ENCODE measurements at regions not wholly inside any gene's neighbourhood (a gene's known extent, or its start where the extent isn't known, plus 50 kb on each side); places are given as distances from the start of the nearest gene placed in this dataset.

GRCh38 chr3:70840106-70840870 lies 527.9 kb upstream of the MDFIC2 start:
- no peak for DNase-seq
- no peak for ATAC-seq
- H3K4me3 ChIP-seq (ENCODE audit: low read length) = no peak overlapping the region
- H3K4me1 ChIP-seq (ENCODE audit: control insufficient read depth, insufficient read depth, low read length) = no peaks in the 10 kb centered on the region
- no peaks in the 10 kb centered on the region for H3K9me3 ChIP-seq (ENCODE audit: control insufficient read depth, low read length)
- WGBS = 62% methylated on average over 4 of the region's 4 CpGs
- intact Hi-C loops (cut with DNase I) = no loop called here
- H3K27ac ChIP-seq (ENCODE audit: low read length) = no peak overlapping the region
- no peaks in the 10 kb centered on the region for H3K27me3 ChIP-seq (ENCODE audit: control insufficient read depth, insufficient read depth)

DNA sequence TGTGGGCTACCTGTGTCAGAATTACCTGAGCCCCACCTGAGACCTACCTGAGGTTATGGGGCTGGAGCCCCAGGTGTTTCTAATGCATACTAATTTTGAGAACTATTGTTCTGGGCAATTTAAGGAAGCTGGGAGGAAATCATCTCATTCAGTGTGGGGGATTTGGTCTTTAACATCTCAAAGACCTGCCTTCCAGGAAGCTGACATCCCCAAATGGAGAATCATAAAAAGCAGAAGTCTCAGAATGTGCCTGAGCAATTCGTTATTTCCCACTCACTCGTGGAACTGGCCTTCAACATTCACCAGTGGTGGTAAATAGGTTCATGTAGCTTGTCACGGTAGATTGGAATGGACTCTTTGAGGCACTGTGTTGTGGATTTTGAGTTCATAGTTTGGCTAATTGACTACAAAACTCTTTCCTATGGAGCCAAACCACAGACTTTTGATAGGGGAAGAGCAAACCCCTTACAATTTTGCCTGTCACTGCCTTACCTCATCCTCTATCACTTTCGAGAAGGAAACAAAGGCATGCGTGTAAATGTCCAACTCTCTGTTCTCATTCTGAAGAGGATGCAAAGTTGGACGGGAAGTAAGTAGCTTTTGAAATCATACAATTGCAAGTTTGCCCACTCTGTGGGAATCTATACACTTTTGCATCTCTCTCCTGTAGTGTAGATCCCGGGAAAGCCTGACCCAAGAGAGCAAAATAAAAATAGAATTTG lies 521.0 kb upstream of the MDFIC2 start:
- H3K4me3 ChIP-seq (ENCODE audit: low read length) = no peak overlapping the region
- H3K9me3 ChIP-seq (ENCODE audit: control insufficient read depth, low read length) = no peaks in the 10 kb centered on the region
- 70% methylated on average over 7 of the region's 7 CpGs for WGBS
- peak overlapping the region; percentile 25 for H3K27ac ChIP-seq (ENCODE audit: low read length)
- no peak for DNase-seq
- intact Hi-C loops (cut with DNase I) = no loop called here
- H3K27me3 ChIP-seq (ENCODE audit: control insufficient read depth, insufficient read depth) = no peaks in the 10 kb centered on the region
- H3K4me1 ChIP-seq (ENCODE audit: control insufficient read depth, insufficient read depth, low read length) = peaks cover 3% of the 10 kb centered on the region
- ATAC-seq = peak in 1 of 2 donors; percentile 13

- ATAC-seq = no peak
- H3K27ac ChIP-seq (ENCODE audit: low read length) = peak overlapping the region; percentile 25
- H3K4me1 ChIP-seq (ENCODE audit: control insufficient read depth, insufficient read depth, low read length) = peaks cover 3% of the 10 kb centered on the region
Observed at GRCh38 chr3:70832834-70833205, 520.4 kb upstream of the MDFIC2 start.

DNA sequence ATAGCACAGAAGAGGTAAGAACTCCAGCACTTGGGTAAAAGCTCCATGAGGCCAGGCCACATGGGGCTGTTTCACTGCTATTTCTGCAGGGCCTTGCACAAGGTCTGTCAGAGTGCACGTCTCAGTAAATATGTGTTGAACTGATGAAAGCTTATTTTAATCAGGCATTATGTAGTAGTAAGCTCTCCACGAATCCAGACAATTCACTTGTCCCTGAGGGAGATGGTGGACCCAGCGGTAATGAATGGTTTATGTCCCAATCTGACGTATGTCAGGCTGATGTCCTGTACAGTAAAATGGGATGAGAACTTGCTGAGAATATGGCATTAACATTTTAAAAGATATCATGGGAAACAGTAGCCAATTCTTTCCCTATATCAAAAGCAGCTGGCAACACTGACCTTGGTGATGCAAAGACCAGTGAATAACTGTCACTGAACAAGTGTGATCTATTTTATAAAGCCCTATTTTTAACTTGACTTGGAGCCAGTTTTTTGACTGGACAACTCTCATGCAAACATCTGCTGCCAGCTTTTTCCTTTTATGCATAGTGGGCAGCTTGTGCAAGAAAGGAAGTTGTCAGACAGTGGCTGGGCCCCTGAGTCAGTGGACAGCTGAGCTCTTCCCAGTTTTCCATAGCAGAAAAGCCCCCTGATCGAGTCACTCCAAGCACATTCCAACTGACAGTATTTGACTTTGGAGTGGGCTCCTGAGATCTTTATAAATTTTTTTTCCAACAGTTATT lies 519.8 kb upstream of the MDFIC2 start:
- 33% methylated on average over 5 of the region's 5 CpGs for WGBS

More at GRCh38 chr3:70832834-70833205, 520.4 kb upstream of the MDFIC2 start:
- Histone ChIP-seq H3K27me3 (ENCODE audit: control insufficient read depth, insufficient read depth) (no peaks in the 10 kb centered on the region), H3K4me3 (ENCODE audit: low read length) (no peak overlapping the region), H3K9me3 (ENCODE audit: control insufficient read depth, low read length) (no peaks in the 10 kb centered on the region)
- intact Hi-C loops (cut with DNase I) = no loop called here
- no peak for DNase-seq

GRCh38 chr3:70829092-70829491 lies 516.7 kb upstream of the MDFIC2 start:
- ATAC-seq (peak; percentile 44 to 71), DNase-seq (no peak)
- 45% methylated on average over 6 of the region's 6 CpGs for WGBS
- intact Hi-C loops (cut with DNase I) = no loop called here
- Histone ChIP-seq H3K27ac (ENCODE audit: low read length) (no peak overlapping the region), H3K4me1 (ENCODE audit: control insufficient read depth, insufficient read depth, low read length) (peaks cover 4% of the 10 kb centered on the region), H3K4me3 (ENCODE audit: low read length) (no peak overlapping the region), H3K9me3 (ENCODE audit: control insufficient read depth, low read length) (no peaks in the 10 kb centered on the region), H3K27me3 (ENCODE audit: control insufficient read depth, insufficient read depth) (no peaks in the 10 kb centered on the region)

More for the DNA sequence above, 519.8 kb upstream of the MDFIC2 start:
- DNase-seq (peak; percentile 32 to 50 (median 41)), ATAC-seq (peak; percentile 85 to 86)
- intact Hi-C loops (cut with DNase I) = no loop called here
- peak overlapping the region; percentile 30 for H3K27ac ChIP-seq (ENCODE audit: low read length)
- H3K27me3 ChIP-seq (ENCODE audit: control insufficient read depth, insufficient read depth) = no peaks in the 10 kb centered on the region
- no peaks in the 10 kb centered on the region for H3K9me3 ChIP-seq (ENCODE audit: control insufficient read depth, low read length)
- peaks cover 3% of the 10 kb centered on the region for H3K4me1 ChIP-seq (ENCODE audit: control insufficient read depth, insufficient read depth, low read length)
- no peak overlapping the region for H3K4me3 ChIP-seq (ENCODE audit: low read length)

GRCh38 chr3:70824773-70825172 lies 512.3 kb upstream of the MDFIC2 start:
- WGBS = 68% methylated on average over 1 of the region's 1 CpG
- Histone ChIP-seq H3K4me1 (ENCODE audit: control insufficient read depth, insufficient read depth, low read length) (peaks cover 1% of the 10 kb centered on the region), H3K4me3 (ENCODE audit: low read length) (no peak overlapping the region), H3K9me3 (ENCODE audit: control insufficient read depth, low read length) (no peaks in the 10 kb centered on the region), H3K27me3 (ENCODE audit: control insufficient read depth, insufficient read depth) (no peaks in the 10 kb centered on the region), H3K27ac (ENCODE audit: low read length) (no peak overlapping the region)
- ATAC-seq = no peak
- intact Hi-C loops (cut with DNase I) = no loop called here
- DNase-seq = no peak

DNA sequence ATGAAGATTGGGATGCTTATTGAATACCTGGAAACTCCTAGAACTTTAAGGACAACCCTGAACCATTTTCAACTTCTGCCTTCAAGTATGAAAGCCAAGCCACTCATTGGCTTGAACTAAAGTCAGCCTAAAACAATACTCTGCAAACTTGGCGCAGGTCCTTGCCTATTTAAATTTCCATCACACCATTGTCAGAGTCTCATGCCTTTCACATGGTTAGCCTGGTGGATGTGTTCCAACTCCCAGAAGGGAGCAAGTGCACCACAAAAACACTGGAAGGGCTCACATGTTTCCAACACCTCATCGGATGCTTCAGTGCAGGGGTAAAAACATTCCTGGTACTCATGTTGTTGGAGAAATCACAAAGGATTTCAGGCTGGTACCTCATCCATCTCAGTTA lies 511.6 kb upstream of the MDFIC2 start:
- ATAC-seq (no peak), DNase-seq (no peak)
- Histone ChIP-seq H3K4me3 (ENCODE audit: low read length) (no peak overlapping the region), H3K9me3 (ENCODE audit: control insufficient read depth, low read length) (no peaks in the 10 kb centered on the region), H3K27ac (ENCODE audit: low read length) (no peak overlapping the region), H3K4me1 (ENCODE audit: control insufficient read depth, insufficient read depth, low read length) (peaks cover 1% of the 10 kb centered on the region), H3K27me3 (ENCODE audit: control insufficient read depth, insufficient read depth) (no peaks in the 10 kb centered on the region)
- intact Hi-C loops (cut with DNase I) = no loop called here
- WGBS = 69% methylated on average over 2 of the region's 2 CpGs

GRCh38 chr3:70823622-70824021 lies 511.2 kb upstream of the MDFIC2 start:
- no peak overlapping the region for H3K27ac ChIP-seq (ENCODE audit: low read length)
- intact Hi-C loops (cut with DNase I) = no loop called here
- no peaks in the 10 kb centered on the region for H3K27me3 ChIP-seq (ENCODE audit: control insufficient read depth, insufficient read depth)
- DNase-seq (no peak), ATAC-seq (no peak)
- no peaks in the 10 kb centered on the region for H3K9me3 ChIP-seq (ENCODE audit: control insufficient read depth, low read length)
- no peak overlapping the region for H3K4me3 ChIP-seq (ENCODE audit: low read length)
- WGBS = 81% methylated on average over 3 of the region's 3 CpGs
- peaks cover 1% of the 10 kb centered on the region for H3K4me1 ChIP-seq (ENCODE audit: control insufficient read depth, insufficient read depth, low read length)

GRCh38 chr3:70822669-70823068 lies 510.2 kb upstream of the MDFIC2 start:
- Histone ChIP-seq H3K27me3 (ENCODE audit: control insufficient read depth, insufficient read depth) (no peaks in the 10 kb centered on the region), H3K9me3 (ENCODE audit: control insufficient read depth, low read length) (no peaks in the 10 kb centered on the region), H3K27ac (ENCODE audit: low read length) (no peak overlapping the region), H3K4me1 (ENCODE audit: control insufficient read depth, insufficient read depth, low read length) (peaks cover 1% of the 10 kb centered on the region), H3K4me3 (ENCODE audit: low read length) (no peak overlapping the region)
- no peak for ATAC-seq
- intact Hi-C loops (cut with DNase I) = no loop called here
- 77% methylated on average over 7 of the region's 7 CpGs for WGBS
- no peak for DNase-seq

GRCh38 chr3:70821602-70822001 lies 509.2 kb upstream of the MDFIC2 start:
- intact Hi-C loops (cut with DNase I) = no loop called here
- no peaks in the 10 kb centered on the region for H3K9me3 ChIP-seq (ENCODE audit: control insufficient read depth, low read length)
- DNase-seq (no peak), ATAC-seq (no peak)
- H3K4me3 ChIP-seq (ENCODE audit: low read length) = no peak overlapping the region
- WGBS = 94% methylated on average over 4 of the region's 4 CpGs
- H3K27ac ChIP-seq (ENCODE audit: low read length) = no peak overlapping the region
- H3K4me1 ChIP-seq (ENCODE audit: control insufficient read depth, insufficient read depth, low read length) = peaks cover 1% of the 10 kb centered on the region
- H3K27me3 ChIP-seq (ENCODE audit: control insufficient read depth, insufficient read depth) = no peaks in the 10 kb centered on the region

DNA sequence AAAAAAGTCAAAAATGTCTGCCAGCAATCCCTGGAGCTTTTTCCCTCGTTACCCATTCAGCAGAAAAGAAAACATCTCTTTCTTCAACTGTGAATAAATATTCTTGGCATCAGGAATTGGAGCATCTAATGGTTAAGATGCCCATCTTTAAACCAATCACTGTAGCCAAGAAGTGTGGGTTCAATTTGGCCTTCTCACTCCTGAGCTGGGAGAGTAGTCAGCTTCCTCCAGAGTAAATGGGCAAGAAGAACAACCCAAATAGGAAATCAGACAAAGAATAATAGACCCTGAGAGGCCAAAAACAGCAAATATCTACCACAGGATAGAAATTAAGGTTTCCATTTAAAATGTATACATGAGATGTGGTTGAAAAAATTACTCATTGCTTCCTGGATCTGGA lies 508.0 kb upstream of the MDFIC2 start:
- Histone ChIP-seq H3K4me1 (ENCODE audit: control insufficient read depth, insufficient read depth, low read length) (peaks cover 1% of the 10 kb centered on the region), H3K27me3 (ENCODE audit: control insufficient read depth, insufficient read depth) (no peaks in the 10 kb centered on the region), H3K9me3 (ENCODE audit: control insufficient read depth, low read length) (no peaks in the 10 kb centered on the region), H3K27ac (ENCODE audit: low read length) (no peak overlapping the region), H3K4me3 (ENCODE audit: low read length) (no peak overlapping the region)
- WGBS = 82% methylated on average over 1 of the region's 1 CpG
- intact Hi-C loops (cut with DNase I) = no loop called here
- DNase-seq = no peak
- ATAC-seq = no peak
